K562 (cell line): ENCODE measurements at regions not wholly inside any gene's neighbourhood (a gene's known extent, or its start where the extent isn't known, plus 50 kb on each side); places are given as distances from the start of the nearest gene placed in this dataset.

Experiments used
- ATAC-seq: fragments of 200-7000 bp; cut with Tn5 transposase; 3 replicates; pipeline ENCODE4 v1.9.1; 2020; ENCODE audit warnings: moderate library complexity
- BruUV-seq: library from RNA; stranded (reverse); fragments of 400-500 nt; replicated peaks from 2 replicates; lab custom pipeline; 2021; lab: Mats Ljungman, UMichigan
- CTCF ChIA-PET: fragments of 300-600 bp; formaldehyde crosslinking; extraction: SDS; loops from one replicate; lab custom pipeline; 2021; ENCODE audit warnings: low intra/inter-chr PET ratio; lab: Yijun Ruan, JAX
- POLR2A ChIA-PET: fragments of 300-600, 350-650 bp; sonication (Branson Sonifier 250); formaldehyde crosslinking; extraction: SDS; loops from one replicate; lab custom pipeline; 2021; ENCODE audit warnings: antibody characterized with exemption, inconsistent platforms; lab: Yijun Ruan, JAX
- DNase-seq, 4 experiments: peaks; one replicate each; pipeline versions ENCODE4 v3.0.0 to v3.0.0-alpha.2; 2011 to 2018; ENCODE audit warnings: low spot score in 3 of 4, mixed read lengths in 3 of 4; ENCODE audit errors: extremely low read depth in 1 of 4
- FAIRE-seq: peaks from 2 replicates; lab custom pipeline; 2011; peaks lifted over from hg19 to GRCh38; lab: Jason Lieb, UNC
- H2AFZ ChIP-seq: 2 replicates; pipeline ENCODE4 v1.6.0; 2011; ENCODE audit warnings: low read depth, low read length, control low read depth, inconsistent platforms
- H3K27ac ChIP-seq: fragments of 200-600 bp; 3 replicates; pipeline ENCODE4 v1.8.0; 2011; ENCODE audit warnings: low read depth, mild to moderate bottlenecking, control low read depth, inconsistent platforms, low read length, moderate library complexity, mixed read lengths; ENCODE audit errors: extremely low read depth
- H3K27me3 ChIP-seq, 2 experiments: fragments of 300-600 bp in 1 of 2; 2 replicates in 1 of 2; 3 replicates in 1 of 2; pipeline versions ENCODE4 v1.6.0 to v1.8.0; 2011; ENCODE audit warnings: inconsistent platforms in 2 of 2, low read length in 2 of 2, mild to moderate bottlenecking in 1 of 2, mixed read lengths in 1 of 2, moderate library complexity in 1 of 2; ENCODE audit not compliant: control insufficient read depth in 2 of 2, insufficient read depth in 2 of 2
- H3K36me3 ChIP-seq: fragments of 300-600 bp; 3 replicates; pipeline ENCODE4 v1.8.0; 2011; ENCODE audit warnings: mild to moderate bottlenecking, low read length, inconsistent platforms; ENCODE audit not compliant: control insufficient read depth, insufficient read depth
- H3K4me1 ChIP-seq, 2 experiments: fragments of 200-600 bp in 1 of 2; replicated peaks in 1 of 2; 2 replicates in 1 of 2; 3 replicates in 1 of 2; pipeline versions ENCODE4 v1.5.1 to v1.8.0; 2011; ENCODE audit warnings: inconsistent platforms in 2 of 2, low read length in 2 of 2, mild to moderate bottlenecking in 1 of 2, mixed read lengths in 1 of 2, moderate library complexity in 1 of 2; ENCODE audit not compliant: control insufficient read depth in 2 of 2, insufficient read depth in 2 of 2
- H3K4me2 ChIP-seq: 2 replicates; pipeline ENCODE4 v1.6.1; 2011; ENCODE audit warnings: low read length, control low read depth, inconsistent platforms, mixed read lengths; ENCODE audit not compliant: insufficient read depth
- H3K4me3 ChIP-seq: fragments of 200-600 bp; sonication (generic), shearing (Covaris generic); 2 replicates; pipeline ENCODE4 v1.5.1; 2016; ENCODE audit warnings: control low read depth, inconsistent platforms
- H3K79me2 ChIP-seq: fragments of 200-600 bp; 3 replicates; pipeline ENCODE4 v1.8.0; 2011; ENCODE audit warnings: low read length, inconsistent platforms; ENCODE audit not compliant: control insufficient read depth, insufficient read depth
- H3K9ac ChIP-seq, 2 experiments: 2 replicates each; pipeline versions ENCODE4 v1.6.0 to v1.6.1; 2011; ENCODE audit warnings: low read depth in 2 of 2, low read length in 2 of 2, control low read depth in 1 of 2, inconsistent platforms in 1 of 2, mild to moderate bottlenecking in 1 of 2, mixed read lengths in 1 of 2; ENCODE audit not compliant: insufficient read depth in 1 of 2
- H3K9me1 ChIP-seq: one replicate; pipeline ENCODE4 v1.6.0; 2011; ENCODE audit warnings: inconsistent platforms, mild to moderate bottlenecking, low read length, moderate library complexity; ENCODE audit not compliant: control insufficient read depth, insufficient read depth
- H3K9me3 ChIP-seq: replicated peaks from 2 replicates; pipeline ENCODE4 v1.5.1; 2011; ENCODE audit warnings: low read depth, low read length, inconsistent platforms; ENCODE audit not compliant: control insufficient read depth, insufficient read depth
- H4K20me1 ChIP-seq: replicated peaks from 2 replicates; pipeline ENCODE4 v1.6.1; 2011; ENCODE audit warnings: low read length, inconsistent platforms, mixed read lengths; ENCODE audit not compliant: control insufficient read depth, insufficient read depth
- BCL6 ChIP-seq: fragments of 250-450 bp; sonication (Bioruptor Pico); IDR thresholded peaks from 2 replicates; pipeline ENCODE4 v1.4.0; 2020
- MYNN ChIP-seq, 2 experiments: sonication (generic); formaldehyde crosslinking in 1 of 2; IDR thresholded peaks; 2 replicates each; pipeline versions ENCODE4 v1.5.0 to v1.6.1; 2016 to 2020; ENCODE audit warnings: antibody characterized with exemption in 1 of 2, missing genetic modification reagents in 1 of 2
- PHTF2 ChIP-seq: fragments of 250-450 bp; sonication (Bioruptor Pico); IDR thresholded peaks from 2 replicates; pipeline ENCODE4 v1.5.0; 2021; ENCODE audit warnings: mild to moderate bottlenecking
- POLR2G ChIP-seq: fragments of 200-400 bp; formaldehyde crosslinking; IDR thresholded peaks from 2 replicates; pipeline ENCODE4 v1.6.1; 2017; ENCODE audit warnings: low read depth, mild to moderate bottlenecking, antibody characterized with exemption, low read length, moderate library complexity
- RBM17 ChIP-seq: fragments of 200-400 bp; formaldehyde crosslinking; IDR thresholded peaks from 2 replicates; pipeline ENCODE4 v1.6.1; 2017; ENCODE audit warnings: low read depth, mild to moderate bottlenecking, low read length, borderline replicate concordance
- TBL1XR1 ChIP-seq, 2 experiments: IDR thresholded peaks; 2 replicates each; pipeline ENCODE4 v1.6.1; 2012; ENCODE audit warnings: improper control_type of control experiment in 2 of 2, low read length in 2 of 2, mild to moderate bottlenecking in 1 of 2
- TFE3 ChIP-seq: fragments of 450-650 bp; formaldehyde crosslinking; IDR thresholded peaks from 2 replicates; pipeline ENCODE4 v1.4.0; 2020; ENCODE audit warnings: mild to moderate bottlenecking, mixed read lengths
- TOE1 ChIP-seq, 2 experiments: fragments of 450-650 bp in 1 of 2; sonication (generic) in 1 of 2; formaldehyde crosslinking in 1 of 2; IDR thresholded peaks; 2 replicates each; pipeline versions ENCODE4 v1.7.1 to v1.8.0; 2016 to 2022; ENCODE audit warnings: borderline replicate concordance in 2 of 2, mild to moderate bottlenecking in 2 of 2, antibody characterized with exemption in 1 of 2, inconsistent platforms in 1 of 2, low read depth in 1 of 2, missing genetic modification reagents in 1 of 2, moderate library complexity in 1 of 2
- ZBTB7A ChIP-seq: IDR thresholded peaks from 2 replicates; pipeline ENCODE4 v1.6.1; 2011; ENCODE audit warnings: low read depth, mild to moderate bottlenecking, low read length, moderate library complexity, borderline replicate concordance; ENCODE audit not compliant: control insufficient read depth
- ZFP30 ChIP-seq: fragments of 250-450 bp; sonication (Bioruptor Pico); IDR thresholded peaks from 2 replicates; pipeline ENCODE4 v1.8.0; 2022; ENCODE audit warnings: moderate library complexity, mild to moderate bottlenecking, inconsistent platforms, borderline replicate concordance
- WGBS: fragments of 100-300 bp; shearing (Covaris generic); methylation state at CpG from one replicate; pipeline ENCODE4 v1.1.6; 2016; ENCODE audit warnings: low coverage, mixed read lengths; ENCODE audit not compliant: insufficient coverage; ENCODE audit errors: missing lambda C conversion rate; 5-methylcytosine and 5-hydroxymethylcytosine counted together
- in situ Hi-C: fragments of 300-500 bp; cut with MboI; formaldehyde crosslinking; loops from 4 replicates; pipeline ENCODE4 v1.15.0; 2018; ENCODE audit warnings: inconsistent platforms, mixed read lengths
- intact Hi-C: fragments of 100-400 bp; cut with micrococcal nuclease; formaldehyde crosslinking; loops from 2 replicates; pipeline ENCODE4 v1.14.2; 2022

DNA sequence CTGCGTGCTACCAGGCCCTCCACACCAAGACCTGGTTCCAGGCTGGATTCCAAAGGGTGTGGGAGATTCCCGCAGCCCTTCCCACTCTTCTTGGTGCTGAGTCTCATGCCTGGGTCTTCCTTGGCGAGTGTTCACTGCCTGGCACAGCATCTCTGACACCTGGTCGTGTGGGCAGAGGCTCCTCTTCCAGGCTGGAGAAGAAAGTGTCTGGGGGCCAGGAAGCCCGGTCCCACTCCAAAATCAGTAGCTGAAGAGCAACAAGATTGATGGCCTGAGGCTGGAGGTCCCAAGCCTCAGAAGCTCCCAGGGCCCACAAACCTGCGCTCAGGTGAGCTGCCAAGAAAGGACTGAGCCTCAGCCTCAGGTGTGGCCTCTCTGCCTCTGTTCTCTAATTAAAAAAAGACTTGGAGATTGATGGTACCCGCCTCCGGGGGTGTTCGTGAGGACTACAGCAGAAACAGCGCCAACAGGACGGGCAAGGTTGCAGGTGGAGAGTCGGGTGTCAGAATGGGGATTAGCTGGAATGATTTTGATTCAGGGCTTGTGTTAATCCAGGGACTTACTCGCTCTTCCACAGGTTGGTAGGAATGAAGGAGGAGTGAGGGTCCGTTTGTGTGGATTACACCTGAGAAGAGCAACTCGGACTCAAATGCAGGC is 217.5 kb downstream of the TEX29 start:
- DNase-seq (no peak), FAIRE-seq (no peak)
- in situ Hi-C loops: no loop called here

GRCh38 chr13:111539252-111539651 is 218.8 kb downstream of the TEX29 start:
- Histone ChIP-seq H3K9me1 (no peaks in the 10 kb centered on the region), H2AFZ (no peak overlapping the region), H3K4me3 (no peak overlapping the region), H3K27me3 (peaks cover 0 to 35% of the 10 kb centered on the region in 2 experiments; a peak in 3 of 5 replicates), H3K79me2 (no peaks in the 10 kb centered on the region), H3K4me1 (no peaks in the 10 kb centered on the region), H3K9me3 (no peaks in the 10 kb centered on the region), H3K36me3 (no peaks in the 10 kb centered on the region), H4K20me1 (no peaks in the 10 kb centered on the region), H3K4me2 (no peak overlapping the region), H3K9ac (no peak overlapping the region), H3K27ac (no peak overlapping the region)
- FAIRE-seq: no peak
- 0% methylated on average over 3 of the region's 12 CpGs for WGBS
- no TSS peak for BruUV-seq
- ATAC-seq: no peak
- no peak for DNase-seq
- in situ Hi-C loops: no loop called here
- ChIA-PET POLR2A (no interaction called here), CTCF (no interaction called here)
- intact Hi-C loops: no loop called here
- TF ChIP-seq PHTF2 (CRISPR knock-in tag) (no peak), POLR2G (no peak), RBM17 (no peak), TFE3 (CRISPR knock-in tag) (no peak), ZBTB7A (no peak), MYNN (IDR thresholded peaks at IDR 0.05) (no peak), MYNN (CRISPR knock-in tag; IDR thresholded peaks at IDR 0.05) (no peak), TOE1 (IDR thresholded peaks at IDR 0.05; ENCODE audit: borderline replicate concordance) (no peak), TOE1 (CRISPR knock-in tag; IDR thresholded peaks at IDR 0.05; ENCODE audit: borderline replicate concordance, low read depth) (no peak), TBL1XR1 (IDR thresholded peaks at IDR 0.05; ENCODE audit: low read length in 2 of 2) (no peak)

More for the DNA sequence above, 217.5 kb downstream of the TEX29 start:
- BruUV-seq: no TSS peak
- H3K9me1 ChIP-seq: no peaks in the 10 kb centered on the region
- ATAC-seq: no peak
- H3K79me2 ChIP-seq: no peaks in the 10 kb centered on the region
- H3K4me2 ChIP-seq: no peak overlapping the region
- CTCF ChIA-PET: no interaction called here
- H3K4me3 ChIP-seq: no peak overlapping the region
- H3K4me1 ChIP-seq: no peaks in the 10 kb centered on the region
- H3K27ac ChIP-seq: no peak overlapping the region
- H3K27me3 ChIP-seq: peaks cover 0 to 39% of the 10 kb centered on the region in 2 experiments; a peak in 3 of 5 replicates
- no peaks in the 10 kb centered on the region for H3K36me3 ChIP-seq
- WGBS: 2% methylated on average over 11 of the region's 15 CpGs
- intact Hi-C loops: no loop called here
- POLR2A ChIA-PET: interaction anchor here (0.7 kb wide), 1 partner anchor 18 kb away, joined by 4 read pairs; no protein-coding TSS in a partner anchor
- no peaks in the 10 kb centered on the region for H4K20me1 ChIP-seq
- no peaks in the 10 kb centered on the region for H3K9me3 ChIP-seq
- H3K9ac ChIP-seq: no peak overlapping the region
- no peak overlapping the region for H2AFZ ChIP-seq
- TF ChIP-seq BCL6 (no peak), ZFP30 (CRISPR knock-in tag) (no peak)
- TF ChIP-seq, all 486 proteins: peak for 0
